Liver (tissue), 7 donors: ENCODE measurements at regions not wholly inside any gene's neighbourhood (a gene's known extent, or its start where the extent isn't known, plus 50 kb on each side); places are given as distances from the start of the nearest gene placed in this dataset.

ENCODE experiments used
- DNase-seq: peaks from one replicate; pipeline ENCODE4 v3.0.0-alpha.2; 2017; ENCODE audit warnings: low spot score
- H3K27ac ChIP-seq, 2 donors: one replicate each; pipeline ENCODE4 v1.7.0; 2013; ENCODE audit warnings: inconsistent platforms in 2 of 2, low read length in 2 of 2, control low read depth in 1 of 2, low read depth in 1 of 2, mild to moderate bottlenecking in 1 of 2
- H3K27me3 ChIP-seq, 4 donors: one replicate each; pipeline versions ENCODE4 v1.6.1 to v1.7.0; 2013; ENCODE audit warnings: low read length in 3 of 4, inconsistent platforms in 1 of 4, mild to moderate bottlenecking in 1 of 4, moderate library complexity in 1 of 4; ENCODE audit not compliant: control insufficient read depth in 4 of 4, insufficient read depth in 4 of 4
- H3K36me3 ChIP-seq, 4 donors: one replicate each; pipeline versions ENCODE4 v1.6.1 to v1.7.0; 2013; ENCODE audit warnings: low read length in 3 of 4, mild to moderate bottlenecking in 3 of 4, low read depth in 1 of 4, moderate library complexity in 1 of 4; ENCODE audit not compliant: control insufficient read depth in 4 of 4, insufficient read depth in 3 of 4
- H3K4me1 ChIP-seq, 4 donors: one replicate each; pipeline versions ENCODE4 v1.6.1 to v1.7.0; 2013; ENCODE audit warnings: low read length in 3 of 4, mild to moderate bottlenecking in 3 of 4, moderate library complexity in 1 of 4; ENCODE audit not compliant: control insufficient read depth in 4 of 4, insufficient read depth in 4 of 4
- H3K4me3 ChIP-seq, 3 donors: one replicate each; pipeline versions ENCODE4 v1.6.1 to v1.7.0; 2013; ENCODE audit warnings: low read length in 3 of 3, control low read depth in 1 of 3, low read depth in 1 of 3, mild to moderate bottlenecking in 1 of 3
- H3K9ac ChIP-seq, 2 donors: one replicate each; pipeline ENCODE4 v1.7.0; 2013; ENCODE audit warnings: low read length in 2 of 2, mild to moderate bottlenecking in 2 of 2, moderate library complexity in 2 of 2, control low read depth in 1 of 2, low read depth in 1 of 2
- H3K9me3 ChIP-seq, 4 donors: one replicate each; pipeline versions ENCODE4 v1.6.1 to v1.7.0; 2013; ENCODE audit warnings: low read length in 3 of 4; ENCODE audit not compliant: control insufficient read depth in 4 of 4
- ATF3 ChIP-seq: IDR thresholded peaks from 2 replicates; pipeline ENCODE4 v1.6.1; 2016; ENCODE audit warnings: antibody characterized with exemption
- EGR1 ChIP-seq, 2 donors: IDR thresholded peaks; 2 replicates each; pipeline ENCODE4 v1.6.1; 2016 to 2018; ENCODE audit warnings: antibody characterized with exemption in 2 of 2, low read depth in 2 of 2
- FOXA1 ChIP-seq: IDR thresholded peaks from 2 replicates; pipeline ENCODE4 v1.6.1; 2016; ENCODE audit warnings: antibody characterized with exemption
- FOXA2 ChIP-seq: IDR thresholded peaks from 2 replicates; pipeline ENCODE4 v1.6.1; 2016; ENCODE audit warnings: antibody characterized with exemption
- GABPA ChIP-seq, 2 donors: IDR thresholded peaks in 1 of 2; conservative IDR thresholded peaks in 1 of 2; 2 replicates each; pipeline ENCODE4 v1.6.1; 2016; ENCODE audit warnings: antibody characterized with exemption in 2 of 2, mild to moderate bottlenecking in 1 of 2, moderate library complexity in 1 of 2
- HNF4A ChIP-seq, 2 donors: conservative IDR thresholded peaks; 2 replicates each; pipeline ENCODE4 v1.6.1; 2016; ENCODE audit warnings: antibody characterized with exemption in 2 of 2, mild to moderate bottlenecking in 2 of 2
- HNF4G ChIP-seq: IDR thresholded peaks from 2 replicates; pipeline ENCODE4 v1.6.1; 2016; ENCODE audit warnings: antibody characterized with exemption
- JUND ChIP-seq, 2 donors: IDR thresholded peaks; 2 replicates each; pipeline ENCODE4 v1.6.1; 2016; ENCODE audit warnings: antibody characterized with exemption in 2 of 2
- NR2F2 ChIP-seq: IDR thresholded peaks from 2 replicates; pipeline ENCODE4 v1.6.1; 2016; ENCODE audit warnings: antibody characterized with exemption
- RAD21 ChIP-seq, 2 donors: IDR thresholded peaks; 2 replicates each; pipeline ENCODE4 v1.6.1; 2016; ENCODE audit warnings: antibody characterized with exemption in 2 of 2, mild to moderate bottlenecking in 2 of 2
- RXRA ChIP-seq, 2 donors: IDR thresholded peaks; 2 replicates each; pipeline ENCODE4 v1.6.1; 2017 to 2018; ENCODE audit warnings: antibody characterized with exemption in 2 of 2, mild to moderate bottlenecking in 1 of 2
- SP1 ChIP-seq: IDR thresholded peaks from 2 replicates; pipeline ENCODE4 v1.6.1; 2018; ENCODE audit warnings: antibody characterized with exemption, mild to moderate bottlenecking
- TAF1 ChIP-seq: conservative IDR thresholded peaks from 2 replicates; pipeline ENCODE4 v1.6.1; 2016; ENCODE audit warnings: antibody characterized with exemption, mild to moderate bottlenecking
- YY1 ChIP-seq: IDR thresholded peaks from 2 replicates; pipeline ENCODE4 v1.6.1; 2016; ENCODE audit warnings: antibody characterized with exemption, mild to moderate bottlenecking
- WGBS: extraction: QIAGEN DNeasy Blood & Tissue Kit; methylation state at CpG from one replicate; pipeline ENCODE4 v1.1.7; 2013; 5-methylcytosine and 5-hydroxymethylcytosine counted together
- TF ChIP-seq, protein P1 (sequence below): IDR thresholded peaks from 2 replicates; pipeline ENCODE4 v1.6.1; 2016; ENCODE audit warnings: antibody characterized with exemption, mild to moderate bottlenecking
- TF ChIP-seq, protein P2 (sequence below): IDR thresholded peaks from 2 replicates; pipeline ENCODE4 v1.6.1; 2016; ENCODE audit warnings: antibody characterized with exemption
- TF ChIP-seq, protein P3 (sequence below): IDR thresholded peaks from 2 replicates; pipeline ENCODE4 v1.6.1; 2016; ENCODE audit warnings: antibody characterized with exemption
- donor health status: healthy.
- donor health status: healthy.
- donor health status: healthy.
- donor health status: healthy.

DNA sequence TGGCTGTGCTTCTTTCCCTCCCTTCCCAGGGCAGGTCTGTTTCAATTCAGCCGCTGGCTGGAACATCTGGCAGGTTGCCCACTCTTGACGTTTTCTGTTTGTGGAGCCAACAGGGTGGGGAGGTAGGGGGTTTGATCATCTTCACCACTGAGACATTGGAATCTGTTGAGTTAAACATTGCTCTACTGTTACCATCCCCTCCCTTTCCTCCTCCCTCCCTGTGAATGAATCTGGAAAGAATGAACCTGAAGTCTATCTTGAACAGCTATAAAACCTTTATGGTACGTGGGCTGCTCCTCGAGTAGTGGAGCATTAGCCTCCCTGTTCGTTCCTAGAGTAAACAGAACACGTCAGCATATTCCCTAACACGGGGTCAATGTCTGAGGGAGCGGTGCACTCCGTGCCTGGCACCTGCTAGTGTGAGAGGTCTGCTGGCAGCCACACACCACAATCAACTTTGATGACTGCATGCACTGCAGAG is 249.9 kb upstream of the RBBP8 start (continued):
- TF ChIP-seq, protein P1, sequence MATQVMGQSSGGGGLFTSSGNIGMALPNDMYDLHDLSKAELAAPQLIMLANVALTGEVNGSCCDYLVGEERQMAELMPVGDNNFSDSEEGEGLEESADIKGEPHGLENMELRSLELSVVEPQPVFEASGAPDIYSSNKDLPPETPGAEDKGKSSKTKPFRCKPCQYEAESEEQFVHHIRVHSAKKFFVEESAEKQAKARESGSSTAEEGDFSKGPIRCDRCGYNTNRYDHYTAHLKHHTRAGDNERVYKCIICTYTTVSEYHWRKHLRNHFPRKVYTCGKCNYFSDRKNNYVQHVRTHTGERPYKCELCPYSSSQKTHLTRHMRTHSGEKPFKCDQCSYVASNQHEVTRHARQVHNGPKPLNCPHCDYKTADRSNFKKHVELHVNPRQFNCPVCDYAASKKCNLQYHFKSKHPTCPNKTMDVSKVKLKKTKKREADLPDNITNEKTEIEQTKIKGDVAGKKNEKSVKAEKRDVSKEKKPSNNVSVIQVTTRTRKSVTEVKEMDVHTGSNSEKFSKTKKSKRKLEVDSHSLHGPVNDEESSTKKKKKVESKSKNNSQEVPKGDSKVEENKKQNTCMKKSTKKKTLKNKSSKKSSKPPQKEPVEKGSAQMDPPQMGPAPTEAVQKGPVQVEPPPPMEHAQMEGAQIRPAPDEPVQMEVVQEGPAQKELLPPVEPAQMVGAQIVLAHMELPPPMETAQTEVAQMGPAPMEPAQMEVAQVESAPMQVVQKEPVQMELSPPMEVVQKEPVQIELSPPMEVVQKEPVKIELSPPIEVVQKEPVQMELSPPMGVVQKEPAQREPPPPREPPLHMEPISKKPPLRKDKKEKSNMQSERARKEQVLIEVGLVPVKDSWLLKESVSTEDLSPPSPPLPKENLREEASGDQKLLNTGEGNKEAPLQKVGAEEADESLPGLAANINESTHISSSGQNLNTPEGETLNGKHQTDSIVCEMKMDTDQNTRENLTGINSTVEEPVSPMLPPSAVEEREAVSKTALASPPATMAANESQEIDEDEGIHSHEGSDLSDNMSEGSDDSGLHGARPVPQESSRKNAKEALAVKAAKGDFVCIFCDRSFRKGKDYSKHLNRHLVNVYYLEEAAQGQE = peak; percentile 75
- TF ChIP-seq FOXA2 (peak; percentile 93), ATF3 (peak; percentile 85), HNF4G (no peak), NR2F2 (peak; percentile 5), YY1 (peak; percentile 72), EGR1 (IDR thresholded peaks at IDR 0.05; ENCODE audit: low read depth in 2 of 2) (peak in 1 of 2 donors; percentile 83), HNF4A (conservative IDR thresholded peaks at IDR 0.05) (peak; percentile 79 to 89)

DNA sequence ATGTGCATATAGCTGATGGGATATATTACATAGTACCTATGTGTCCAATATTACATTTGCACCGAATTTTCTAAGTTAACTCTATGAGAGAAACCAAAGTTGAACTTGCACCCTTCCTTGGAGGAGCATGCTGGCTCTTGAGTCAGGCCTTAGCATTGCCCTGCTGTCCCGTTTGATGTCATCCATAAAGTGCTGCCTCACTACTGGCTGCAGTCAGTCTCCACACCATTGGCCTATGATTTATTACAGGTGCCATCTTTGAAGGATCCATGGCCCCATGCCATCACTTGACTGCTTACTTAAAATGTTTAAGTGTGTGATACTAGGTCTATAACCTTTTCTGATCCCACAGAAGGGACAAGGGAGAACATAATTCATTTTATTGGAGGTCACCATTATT is 249.3 kb upstream of the RBBP8 start:
- Histone ChIP-seq H3K27me3 (no peaks in the 10 kb centered on the region), H3K9me3 (no peaks in the 10 kb centered on the region), H3K9ac (peak overlapping the region in 1 of 2 donors; percentile 24), H3K4me3 (no peak overlapping the region), H3K4me1 (peaks cover 5 to 32% (median 14%) of the 10 kb centered on the region in 4 donors), H3K27ac (peak overlapping the region; percentile 88 to 96), H3K36me3 (no peaks in the 10 kb centered on the region)
- 43% methylated on average over 2 of the region's 2 CpGs for WGBS
- no peak for DNase-seq
- TF ChIP-seq FOXA2 (no peak), HNF4A (conservative IDR thresholded peaks at IDR 0.05) (no peak), JUND (IDR thresholded peaks at IDR 0.05) (no peak), GABPA (IDR thresholded peaks at IDR 0.05 in 1 of 2, conservative IDR thresholded peaks at IDR 0.05 in 1 of 2) (no peak), NR2F2 (no peak)
- TF ChIP-seq, protein P2, sequence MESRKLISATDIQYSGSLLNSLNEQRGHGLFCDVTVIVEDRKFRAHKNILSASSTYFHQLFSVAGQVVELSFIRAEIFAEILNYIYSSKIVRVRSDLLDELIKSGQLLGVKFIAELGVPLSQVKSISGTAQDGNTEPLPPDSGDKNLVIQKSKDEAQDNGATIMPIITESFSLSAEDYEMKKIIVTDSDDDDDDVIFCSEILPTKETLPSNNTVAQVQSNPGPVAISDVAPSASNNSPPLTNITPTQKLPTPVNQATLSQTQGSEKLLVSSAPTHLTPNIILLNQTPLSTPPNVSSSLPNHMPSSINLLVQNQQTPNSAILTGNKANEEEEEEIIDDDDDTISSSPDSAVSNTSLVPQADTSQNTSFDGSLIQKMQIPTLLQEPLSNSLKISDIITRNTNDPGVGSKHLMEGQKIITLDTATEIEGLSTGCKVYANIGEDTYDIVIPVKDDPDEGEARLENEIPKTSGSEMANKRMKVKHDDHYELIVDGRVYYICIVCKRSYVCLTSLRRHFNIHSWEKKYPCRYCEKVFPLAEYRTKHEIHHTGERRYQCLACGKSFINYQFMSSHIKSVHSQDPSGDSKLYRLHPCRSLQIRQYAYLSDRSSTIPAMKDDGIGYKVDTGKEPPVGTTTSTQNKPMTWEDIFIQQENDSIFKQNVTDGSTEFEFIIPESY = no peak

DNA sequence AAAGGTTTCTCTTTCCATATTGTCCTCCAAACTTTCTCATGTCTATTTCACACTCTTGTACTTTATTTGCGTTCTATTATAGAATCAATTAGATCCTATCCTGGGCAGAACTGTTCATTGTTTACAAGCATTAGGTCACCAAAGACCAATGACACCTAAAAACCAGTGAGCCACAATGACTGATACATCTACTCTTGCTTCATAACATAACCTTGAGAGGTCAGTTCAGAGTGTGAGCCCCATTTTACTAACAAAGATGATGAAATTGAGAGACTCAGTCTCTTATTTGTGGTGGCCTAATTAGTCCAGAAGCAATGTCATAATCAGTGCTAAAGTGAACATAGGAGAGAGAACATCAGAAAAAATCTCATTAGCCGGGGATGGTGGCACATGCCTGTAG is 248.9 kb upstream of the RBBP8 start:
- no peaks in the 10 kb centered on the region for H3K9me3 ChIP-seq
- no peak for DNase-seq
- H3K27me3 ChIP-seq = no peaks in the 10 kb centered on the region
- WGBS = 41% methylated on average over 2 of the region's 2 CpGs
- H3K27ac ChIP-seq = peak overlapping the region; percentile 88 to 96
- H3K36me3 ChIP-seq = no peaks in the 10 kb centered on the region
- peaks cover 6 to 35% (median 14%) of the 10 kb centered on the region in 4 donors for H3K4me1 ChIP-seq
- peak overlapping the region in 1 of 2 donors; percentile 24 for H3K9ac ChIP-seq
- H3K4me3 ChIP-seq = no peak overlapping the region
- peak; percentile 92 for TF ChIP-seq FOXA2
- TF ChIP-seq HNF4G = peak; percentile 41
- TF ChIP-seq TAF1 = no peak
- peak; percentile 80 to 88 for TF ChIP-seq HNF4A (conservative IDR thresholded peaks at IDR 0.05)
- TF ChIP-seq, protein P3, sequence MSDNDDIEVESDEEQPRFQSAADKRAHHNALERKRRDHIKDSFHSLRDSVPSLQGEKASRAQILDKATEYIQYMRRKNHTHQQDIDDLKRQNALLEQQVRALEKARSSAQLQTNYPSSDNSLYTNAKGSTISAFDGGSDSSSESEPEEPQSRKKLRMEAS = peak; percentile 65
- peak; percentile 89 for TF ChIP-seq SP1
- TF ChIP-seq, protein P1 = peak; percentile 77
- peak; percentile 88 for TF ChIP-seq YY1
- TF ChIP-seq RXRA (IDR thresholded peaks at IDR 0.05) = peak; percentile 95 to 99
- TF ChIP-seq GABPA (IDR thresholded peaks at IDR 0.05 in 1 of 2, conservative IDR thresholded peaks at IDR 0.05 in 1 of 2) = no peak
- no peak for TF ChIP-seq NR2F2
- TF ChIP-seq EGR1 (IDR thresholded peaks at IDR 0.05; ENCODE audit: low read depth in 2 of 2) = peak in 1 of 2 donors; percentile 70
- peak; percentile 84 to 92 for TF ChIP-seq JUND (IDR thresholded peaks at IDR 0.05)
- peak; percentile 94 for TF ChIP-seq ATF3
- TF ChIP-seq, protein P2 = peak; percentile 77
- TF ChIP-seq RAD21 (IDR thresholded peaks at IDR 0.05) = peak; percentile 52 to 58
- TF ChIP-seq FOXA1 = peak; percentile 82
